ENCODE measurements at regions not wholly inside any gene's neighbourhood (a gene's known extent, or its start where the extent isn't known, plus 50 kb on each side); places are given as distances from the start of the nearest gene placed in this dataset.

- H3K4me2 ChIP-seq (ENCODE audit: low read length), result no peak overlapping the region
These were observed 69.4 kb upstream of the ACTRT2 start for GRCh38 chr1:2951856-2952255.

GRCh38 chr1:2952371-2952770 lies 68.9 kb upstream of the ACTRT2 start:
- Histone ChIP-seq H3K4me1 (no peaks in the 10 kb centered on the region), H3K9me3 (ENCODE audit: control insufficient read depth, low read length) (no peaks in the 10 kb centered on the region), H3K9ac (no peak overlapping the region), H3K79me2 (no peaks in the 10 kb centered on the region), H3K27ac (no peak overlapping the region), H3K4me3 (ENCODE audit: low read depth, low read length) (no peak overlapping the region), H3K36me3 (ENCODE audit: control insufficient read depth, insufficient read depth, low read length) (no peaks in the 10 kb centered on the region), H3K27me3 (ENCODE audit: control insufficient read depth, insufficient read depth, low read length) (no peaks in the 10 kb centered on the region), H3K4me2 (ENCODE audit: low read length) (no peak overlapping the region), H2AFZ (no peak overlapping the region)
- TF ChIP-seq CTCF (IDR thresholded peaks at IDR 0.05), result no peak

More at GRCh38 chr1:2951856-2952255, 69.4 kb upstream of the ACTRT2 start:
- Histone ChIP-seq H3K4me1 (no peaks in the 10 kb centered on the region), H3K27me3 (ENCODE audit: control insufficient read depth, insufficient read depth, low read length) (no peaks in the 10 kb centered on the region), H3K79me2 (no peaks in the 10 kb centered on the region), H3K27ac (no peak overlapping the region), H3K4me3 (ENCODE audit: low read depth, low read length) (no peak overlapping the region), H3K9me3 (ENCODE audit: control insufficient read depth, low read length) (no peaks in the 10 kb centered on the region), H3K9ac (no peak overlapping the region), H2AFZ (no peak overlapping the region), H3K36me3 (ENCODE audit: control insufficient read depth, insufficient read depth, low read length) (no peaks in the 10 kb centered on the region)
- no peak for TF ChIP-seq CTCF (IDR thresholded peaks at IDR 0.05)

GRCh38 chr1:2952992-2953391 lies 68.3 kb upstream of the ACTRT2 start:
- no peak overlapping the region for H2AFZ ChIP-seq
- no peaks in the 10 kb centered on the region for H3K4me1 ChIP-seq
- TF ChIP-seq CTCF (IDR thresholded peaks at IDR 0.05), result no peak
- H3K9me3 ChIP-seq (ENCODE audit: control insufficient read depth, low read length), result no peaks in the 10 kb centered on the region
- no peak overlapping the region for H3K27ac ChIP-seq
- H3K4me3 ChIP-seq (ENCODE audit: low read depth, low read length), result no peak overlapping the region
- H3K79me2 ChIP-seq, result no peaks in the 10 kb centered on the region
- no peak overlapping the region for H3K9ac ChIP-seq
- H3K27me3 ChIP-seq (ENCODE audit: control insufficient read depth, insufficient read depth, low read length), result no peaks in the 10 kb centered on the region
- H3K36me3 ChIP-seq (ENCODE audit: control insufficient read depth, insufficient read depth, low read length), result no peaks in the 10 kb centered on the region
- no peak overlapping the region for H3K4me2 ChIP-seq (ENCODE audit: low read length)

GRCh38 chr1:2953688-2954285 lies 67.5 kb upstream of the ACTRT2 start:
- no peaks in the 10 kb centered on the region for H3K36me3 ChIP-seq (ENCODE audit: control insufficient read depth, insufficient read depth, low read length)
- H3K4me3 ChIP-seq (ENCODE audit: low read depth, low read length), result no peak overlapping the region
- no peaks in the 10 kb centered on the region for H3K27me3 ChIP-seq (ENCODE audit: control insufficient read depth, insufficient read depth, low read length)
- no peaks in the 10 kb centered on the region for H3K9me3 ChIP-seq (ENCODE audit: control insufficient read depth, low read length)
- no peaks in the 10 kb centered on the region for H3K4me1 ChIP-seq
- H3K4me2 ChIP-seq (ENCODE audit: low read length), result no peak overlapping the region
- no peak overlapping the region for H3K9ac ChIP-seq
- H3K79me2 ChIP-seq, result no peaks in the 10 kb centered on the region
- no peak for TF ChIP-seq CTCF (IDR thresholded peaks at IDR 0.05)
- H2AFZ ChIP-seq, result no peak overlapping the region
- H3K27ac ChIP-seq, result no peak overlapping the region

GRCh38 chr1:2955652-2956051 lies 65.6 kb upstream of the ACTRT2 start:
- Histone ChIP-seq H3K4me3 (ENCODE audit: low read depth, low read length) (no peak overlapping the region), H3K9ac (no peak overlapping the region), H3K27me3 (ENCODE audit: control insufficient read depth, insufficient read depth, low read length) (no peaks in the 10 kb centered on the region), H3K27ac (no peak overlapping the region), H2AFZ (no peak overlapping the region), H3K36me3 (ENCODE audit: control insufficient read depth, insufficient read depth, low read length) (no peaks in the 10 kb centered on the region), H3K4me1 (no peaks in the 10 kb centered on the region), H3K79me2 (no peaks in the 10 kb centered on the region), H3K9me3 (ENCODE audit: control insufficient read depth, low read length) (no peaks in the 10 kb centered on the region), H3K4me2 (ENCODE audit: low read length) (no peak overlapping the region)
- TF ChIP-seq CTCF (IDR thresholded peaks at IDR 0.05), result no peak
